NT2/D1 (cell line): ENCODE measurements at regions not wholly inside any gene's neighbourhood (a gene's known extent, or its start where the extent isn't known, plus 50 kb on each side); places are given as distances from the start of the nearest gene placed in this dataset.

Experiments used
- SUZ12 ChIP-seq: IDR thresholded peaks from 2 replicates; pipeline ENCODE4 v1.6.1; 2011; ENCODE audit not compliant: insufficient read length, insufficient read depth; ENCODE audit errors: extremely low read depth
- YY1 ChIP-seq: IDR thresholded peaks from 2 replicates; pipeline ENCODE4 v1.6.1; 2011; ENCODE audit not compliant: insufficient read length, insufficient read depth
- ZNF274 ChIP-seq: IDR thresholded peaks from 2 replicates; pipeline ENCODE4 v1.6.1; 2011; ENCODE audit warnings: mild to moderate bottlenecking, low read depth, low read length

- TF ChIP-seq SUZ12 (no peak), YY1 (no peak), ZNF274 (no peak)
These were observed 444.5 kb downstream of the MFSD1 start for GRCh38 chr3:159246385-159246784.
